Hepatocyte (in vitro differentiated cells): ENCODE measurements at regions not wholly inside any gene's neighbourhood (a gene's known extent, or its start where the extent isn't known, plus 50 kb on each side); places are given as distances from the start of the nearest gene placed in this dataset.

Source experiments
- DNase-seq: peaks from one replicate; pipeline ENCODE4 v3.0.0-alpha.2; 2016; ENCODE audit warnings: low spot score
- H2AFZ ChIP-seq: fragments of 200-600 bp; sonication (generic); 2 replicates; pipeline ENCODE4 v1.6.0; 2016; ENCODE audit warnings: antibody characterized with exemption, mild to moderate bottlenecking
- H3K27ac ChIP-seq: fragments of 200-600 bp; sonication (generic); 2 replicates; pipeline ENCODE4 v1.5.1; 2016; ENCODE audit warnings: mild to moderate bottlenecking
- H3K27me3 ChIP-seq: fragments of 200-600 bp; sonication (generic); 2 replicates; pipeline ENCODE4 v1.6.1; 2016
- H3K36me3 ChIP-seq: fragments of 200-600 bp; sonication (generic); replicated peaks from 2 replicates; pipeline ENCODE4 v1.5.1; 2016; ENCODE audit warnings: low read depth; ENCODE audit not compliant: insufficient read depth
- H3K4me1 ChIP-seq: fragments of 200-600 bp; sonication (generic); 2 replicates; pipeline ENCODE4 v1.5.1; 2016; ENCODE audit warnings: mild to moderate bottlenecking, moderate library complexity; ENCODE audit not compliant: insufficient read depth
- H3K4me2 ChIP-seq: fragments of 200-600 bp; sonication (generic); 2 replicates; pipeline ENCODE4 v1.6.0; 2016
- H3K4me3 ChIP-seq: fragments of 200-600 bp; sonication (generic); 2 replicates; pipeline ENCODE4 v1.5.1; 2016; ENCODE audit warnings: mild to moderate bottlenecking
- H3K79me2 ChIP-seq: fragments of 200-600 bp; sonication (generic); 2 replicates; pipeline ENCODE4 v1.6.0; 2017; ENCODE audit warnings: mild to moderate bottlenecking
- H3K9me2 ChIP-seq: fragments of 200-600 bp; sonication (generic); replicated peaks from 2 replicates; pipeline ENCODE4 v1.6.0; 2017; ENCODE audit warnings: mild to moderate bottlenecking; ENCODE audit not compliant: insufficient read depth
- H3K9me3 ChIP-seq: fragments of 200-600 bp; sonication (generic); 2 replicates; pipeline ENCODE4 v1.5.1; 2016; ENCODE audit warnings: low read depth, mild to moderate bottlenecking
- H4K20me1 ChIP-seq: fragments of 200-600 bp; sonication (generic); 2 replicates; pipeline ENCODE4 v1.6.0; 2016; ENCODE audit warnings: mild to moderate bottlenecking; ENCODE audit not compliant: insufficient read depth, poor library complexity, severe bottlenecking
- CTCF ChIP-seq: fragments of 200-600 bp; sonication (generic); IDR thresholded peaks from 2 replicates; pipeline ENCODE4 v1.5.1; 2016; ENCODE audit warnings: antibody characterized with exemption, mild to moderate bottlenecking; ENCODE audit not compliant: poor library complexity
- EZH2 ChIP-seq: fragments of 200-600 bp; sonication (generic); IDR thresholded peaks from 2 replicates; pipeline ENCODE4 v1.6.1; 2016; ENCODE audit warnings: antibody characterized with exemption, mild to moderate bottlenecking, borderline replicate concordance
- EZH2phosphoT487 ChIP-seq: fragments of 200-600 bp; sonication (generic); IDR thresholded peaks from one replicate; pipeline ENCODE4 v1.6.1; 2018; ENCODE audit warnings: antibody characterized with exemption, mild to moderate bottlenecking, low read depth, moderate library complexity; ENCODE audit not compliant: unreplicated experiment, severe bottlenecking
- WGBS: methylation state at CpG from one replicate; pipeline ENCODE4 v1.1.6; 2016; ENCODE audit warnings: low lambda C conversion rate; ENCODE audit errors: missing lambda C conversion rate; 5-methylcytosine and 5-hydroxymethylcytosine counted together

- H3K27me3 ChIP-seq, result no peaks in the 10 kb centered on the region
- 88% methylated on average over 8 of the region's 8 CpGs for WGBS
- H3K4me3 ChIP-seq, result no peak overlapping the region
- no peak overlapping the region for H2AFZ ChIP-seq
- no peak overlapping the region for H3K27ac ChIP-seq
- no peak for DNase-seq
- no peaks in the 10 kb centered on the region for H3K79me2 ChIP-seq
- H3K9me2 ChIP-seq, result no peaks in the 10 kb centered on the region
- H3K4me2 ChIP-seq, result no peak overlapping the region
- no peaks in the 10 kb centered on the region for H4K20me1 ChIP-seq
- H3K9me3 ChIP-seq, result no peaks in the 10 kb centered on the region
- H3K4me1 ChIP-seq, result no peaks in the 10 kb centered on the region
- no peak for TF ChIP-seq EZH2
- TF ChIP-seq CTCF, result no peak
- TF ChIP-seq EZH2phosphoT487, result no peak
- no peaks in the 10 kb centered on the region for H3K36me3 ChIP-seq
Measured at GRCh38 chr11:110835106-110835505, 122.9 kb upstream of the ARHGAP20 start.

GRCh38 chr11:110833033-110833484, 120.8 kb upstream of the ARHGAP20 start:
- Histone ChIP-seq H3K9me2 (no peaks in the 10 kb centered on the region), H3K4me2 (no peak overlapping the region), H3K79me2 (no peaks in the 10 kb centered on the region), H3K27ac (no peak overlapping the region), H4K20me1 (no peaks in the 10 kb centered on the region), H3K9me3 (no peaks in the 10 kb centered on the region), H2AFZ (no peak overlapping the region), H3K36me3 (no peaks in the 10 kb centered on the region), H3K27me3 (no peaks in the 10 kb centered on the region), H3K4me1 (no peaks in the 10 kb centered on the region), H3K4me3 (no peak overlapping the region)
- TF ChIP-seq CTCF, result no peak
- TF ChIP-seq EZH2phosphoT487, result no peak
- no peak for TF ChIP-seq EZH2
- WGBS, result 59% methylated on average over 4 of the region's 4 CpGs
- no peak for DNase-seq

DNA sequence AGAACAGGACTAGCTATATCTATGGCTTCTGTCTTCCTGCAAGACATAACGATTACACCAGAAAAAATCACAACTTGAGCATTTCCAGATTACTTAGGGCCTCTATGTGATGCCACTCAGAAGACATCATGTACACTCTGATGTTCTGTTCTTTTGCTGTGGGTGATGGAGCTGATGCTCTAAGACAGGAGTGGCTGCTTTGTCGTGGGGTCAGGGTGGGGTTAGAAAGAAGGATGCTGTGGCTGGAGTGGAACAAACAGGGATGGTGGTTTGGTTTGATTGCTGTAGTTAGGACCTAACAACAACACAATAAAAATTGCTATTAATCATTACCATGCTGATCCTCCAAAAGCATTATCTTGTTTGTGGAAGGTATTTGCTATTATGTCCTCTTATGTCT, 120.3 kb upstream of the ARHGAP20 start:
- Histone ChIP-seq H3K9me2 (no peaks in the 10 kb centered on the region), H4K20me1 (no peaks in the 10 kb centered on the region), H3K4me3 (no peak overlapping the region), H3K27ac (no peak overlapping the region), H2AFZ (no peak overlapping the region), H3K79me2 (no peaks in the 10 kb centered on the region), H3K27me3 (no peaks in the 10 kb centered on the region), H3K36me3 (no peaks in the 10 kb centered on the region), H3K9me3 (no peaks in the 10 kb centered on the region), H3K4me1 (no peaks in the 10 kb centered on the region), H3K4me2 (no peak overlapping the region)
- DNase-seq, result no peak
- TF ChIP-seq CTCF, result no peak
- no peak for TF ChIP-seq EZH2
- no peak for TF ChIP-seq EZH2phosphoT487
- WGBS, result 67% methylated on average over 2 of the region's 2 CpGs

DNA sequence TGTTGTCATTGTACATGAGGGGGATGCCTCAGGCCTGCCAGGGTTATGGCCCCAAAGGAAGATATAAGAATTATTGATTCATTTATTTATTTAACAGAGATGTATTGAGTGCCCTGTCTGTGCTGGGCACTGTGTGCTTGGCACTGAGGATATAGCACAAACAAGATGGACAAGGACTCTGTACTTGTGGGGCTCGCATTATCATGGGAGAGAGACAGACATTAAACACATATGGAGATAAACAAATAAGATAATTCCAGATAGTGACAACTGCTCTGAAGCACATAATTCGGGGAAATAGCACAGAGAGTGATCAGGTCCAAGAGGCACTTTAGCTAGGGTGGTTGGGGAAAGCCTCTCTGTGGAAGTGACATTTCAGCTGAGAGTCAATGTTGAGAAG, 119.8 kb upstream of the ARHGAP20 start:
- Histone ChIP-seq H3K4me3 (no peak overlapping the region), H3K4me1 (no peaks in the 10 kb centered on the region), H3K4me2 (no peak overlapping the region), H3K36me3 (no peaks in the 10 kb centered on the region), H3K27ac (no peak overlapping the region), H3K27me3 (no peaks in the 10 kb centered on the region), H3K9me2 (no peaks in the 10 kb centered on the region), H4K20me1 (no peaks in the 10 kb centered on the region), H2AFZ (no peak overlapping the region), H3K9me3 (no peaks in the 10 kb centered on the region), H3K79me2 (no peaks in the 10 kb centered on the region)
- WGBS, result 74% methylated on average over 2 of the region's 2 CpGs
- DNase-seq, result no peak
- TF ChIP-seq EZH2 (no peak), EZH2phosphoT487 (no peak), CTCF (no peak)
